GM21447 (cell line): ENCODE measurements at regions not wholly inside any gene's neighbourhood (a gene's known extent, or its start where the extent isn't known, plus 50 kb on each side); places are given as distances from the start of the nearest gene placed in this dataset.

ENCODE experiments used
- ATAC-seq: cut with Tn5 transposase; IDR thresholded peaks from one replicate; pipeline ENCODE4 v1.9.1; 2021; ENCODE audit not compliant: unreplicated experiment

- ATAC-seq: no peak
These were observed 194.5 kb upstream of the KHDRBS2 start for GRCh38 chr6:62480544-62480943.

DNA sequence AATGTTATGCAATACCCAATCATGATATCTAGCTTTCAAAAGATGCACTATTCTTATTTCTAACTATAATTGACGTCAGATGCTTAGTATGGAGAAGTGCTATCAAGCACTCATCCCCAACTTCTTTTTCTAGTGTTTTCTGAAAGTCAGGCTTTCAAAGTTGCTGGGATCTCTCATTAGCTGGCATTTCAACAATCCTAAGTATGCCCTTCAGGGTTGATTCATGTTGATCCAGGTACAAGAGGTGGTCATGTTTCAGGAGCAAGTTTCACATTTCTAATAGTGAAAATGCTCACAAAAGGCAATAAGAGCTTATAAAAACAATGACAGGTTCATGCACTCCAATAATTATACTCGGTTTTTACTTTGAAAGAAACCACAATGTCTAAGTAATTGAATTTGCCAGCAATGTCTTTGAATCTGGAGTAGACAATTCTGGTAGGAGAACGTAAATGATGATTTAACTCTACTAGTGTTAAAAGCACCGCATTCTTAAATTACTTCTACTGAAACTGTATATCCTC, 193.7 kb upstream of the KHDRBS2 start:
- ATAC-seq: no peak

- ATAC-seq: no peak
These were observed 188.8 kb upstream of the KHDRBS2 start for GRCh38 chr6:62474793-62475192.

DNA sequence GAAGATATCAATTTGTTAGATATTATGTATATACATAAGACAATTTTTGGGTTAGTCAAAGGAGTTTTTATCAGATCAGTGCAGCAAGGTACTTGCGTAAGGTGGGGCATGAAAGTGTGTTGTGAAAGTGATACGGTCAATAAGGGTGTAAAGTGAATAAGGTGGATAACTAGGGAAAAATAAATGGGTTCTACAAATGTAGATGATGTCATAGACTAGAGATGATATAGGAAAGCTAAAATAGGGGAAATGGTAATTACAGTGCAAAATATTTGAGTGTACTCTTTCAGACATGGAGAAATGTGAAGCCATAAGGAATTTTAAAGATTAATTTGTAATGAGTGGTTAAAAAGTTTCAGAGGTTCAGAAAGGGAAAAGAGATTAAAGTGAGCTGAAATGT, 180.6 kb upstream of the KHDRBS2 start:
- no peak for ATAC-seq

GRCh38 chr6:62465206-62465605, 179.2 kb upstream of the KHDRBS2 start:
- no peak for ATAC-seq

GRCh38 chr6:62452586-62452985, 166.6 kb upstream of the KHDRBS2 start:
- ATAC-seq: no peak

DNA sequence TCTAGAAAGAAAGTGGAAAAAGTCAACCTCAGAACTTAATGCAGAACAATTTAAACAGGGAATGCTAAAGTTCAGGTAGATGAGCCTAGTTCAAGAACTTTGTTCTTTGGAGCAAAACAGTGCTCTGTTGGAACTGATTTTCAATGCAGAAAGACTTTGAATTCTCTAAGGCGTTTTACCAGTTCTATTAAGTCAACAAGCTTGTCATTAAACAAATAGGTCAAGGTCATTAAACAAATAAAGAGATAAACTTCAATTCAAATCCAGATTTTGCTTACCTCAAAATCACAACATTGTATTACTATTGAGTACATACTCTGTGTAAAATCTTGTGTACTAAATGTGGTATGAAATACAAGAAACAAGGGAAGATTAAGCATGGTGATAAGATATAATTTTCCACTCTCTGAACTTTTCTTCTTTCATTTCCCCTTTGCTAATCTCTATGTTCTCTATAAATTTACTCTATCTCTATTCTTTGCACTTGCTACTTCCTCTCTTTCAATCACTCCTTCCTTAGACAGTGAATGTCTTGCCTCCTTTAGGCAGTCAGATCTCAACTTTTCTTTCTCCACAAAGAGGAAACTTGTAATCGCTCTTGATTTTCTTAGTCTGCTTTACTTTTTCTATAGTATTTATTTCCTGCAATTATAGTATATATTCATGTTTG, 160.8 kb upstream of the KHDRBS2 start:
- ATAC-seq: no peak

DNA sequence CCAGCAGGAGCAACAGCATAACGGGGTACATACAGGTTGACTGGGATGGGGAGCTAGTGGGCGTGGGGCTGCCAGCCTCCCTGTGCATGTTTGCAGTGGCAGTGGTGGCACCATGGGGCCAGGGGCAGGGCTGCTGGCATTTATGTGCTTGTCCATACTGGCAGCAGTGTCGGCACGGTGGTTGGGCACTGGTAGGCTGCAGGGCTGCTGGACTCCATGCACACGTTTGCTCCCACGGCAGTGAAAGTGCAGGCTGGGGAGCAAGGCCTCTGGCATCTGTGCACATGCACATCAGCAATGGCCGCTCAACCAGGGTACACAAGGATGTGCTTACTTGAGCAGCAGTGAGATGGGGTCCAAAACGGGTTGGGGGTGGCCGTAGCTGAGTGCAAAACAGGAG, 159.5 kb upstream of the KHDRBS2 start:
- ATAC-seq: no peak

GRCh38 chr6:62441182-62441581, 155.2 kb upstream of the KHDRBS2 start:
- ATAC-seq: no peak

- ATAC-seq: no peak
These were observed 143.8 kb upstream of the KHDRBS2 start for GRCh38 chr6:62429781-62430180.

- ATAC-seq: no peak
These were observed 114.7 kb upstream of the KHDRBS2 start for GRCh38 chr6:62400521-62401259.

- no peak for ATAC-seq
These were observed 107.6 kb upstream of the KHDRBS2 start for GRCh38 chr6:62393608-62394007.

DNA sequence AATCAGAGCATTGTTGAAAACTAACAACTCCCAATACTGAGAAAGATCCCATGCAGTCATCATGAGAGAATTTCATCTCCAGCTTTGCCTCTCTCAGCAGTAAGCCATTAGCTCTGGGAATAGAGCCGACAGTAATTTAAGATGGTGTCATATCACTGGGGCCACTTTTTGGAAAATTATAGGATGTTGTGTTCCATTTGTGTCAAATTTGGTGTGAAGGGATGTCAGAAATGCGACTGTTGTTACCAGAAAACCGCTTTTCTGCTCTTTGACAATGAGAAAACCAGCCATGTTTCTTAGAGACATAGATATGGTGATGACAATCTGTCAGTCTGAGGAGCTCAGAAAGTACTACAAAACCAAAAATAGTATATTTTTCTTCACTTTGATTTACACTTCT, 106.3 kb upstream of the KHDRBS2 start:
- ATAC-seq: no peak

- no peak for ATAC-seq
These were observed 105.3 kb upstream of the KHDRBS2 start for GRCh38 chr6:62391358-62391757.

DNA sequence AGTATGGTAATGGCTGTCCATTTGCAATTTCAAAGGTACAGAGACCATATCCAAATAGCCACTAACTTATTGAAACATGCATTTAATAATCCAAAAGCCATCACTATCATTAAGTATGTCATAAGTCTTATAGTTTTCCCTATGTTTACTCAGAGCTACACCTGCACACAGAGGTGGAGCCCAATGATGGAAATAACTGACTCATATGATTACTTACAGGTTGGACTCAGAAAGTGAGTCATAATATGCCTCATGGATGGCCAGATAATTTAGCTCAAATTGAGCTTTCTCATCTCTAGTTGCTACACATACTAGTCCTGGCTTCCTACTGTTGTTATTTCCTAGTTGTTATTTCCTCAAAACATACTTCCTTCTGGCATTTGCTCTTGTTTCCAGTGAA, 104.4 kb upstream of the KHDRBS2 start:
- ATAC-seq: no peak

DNA sequence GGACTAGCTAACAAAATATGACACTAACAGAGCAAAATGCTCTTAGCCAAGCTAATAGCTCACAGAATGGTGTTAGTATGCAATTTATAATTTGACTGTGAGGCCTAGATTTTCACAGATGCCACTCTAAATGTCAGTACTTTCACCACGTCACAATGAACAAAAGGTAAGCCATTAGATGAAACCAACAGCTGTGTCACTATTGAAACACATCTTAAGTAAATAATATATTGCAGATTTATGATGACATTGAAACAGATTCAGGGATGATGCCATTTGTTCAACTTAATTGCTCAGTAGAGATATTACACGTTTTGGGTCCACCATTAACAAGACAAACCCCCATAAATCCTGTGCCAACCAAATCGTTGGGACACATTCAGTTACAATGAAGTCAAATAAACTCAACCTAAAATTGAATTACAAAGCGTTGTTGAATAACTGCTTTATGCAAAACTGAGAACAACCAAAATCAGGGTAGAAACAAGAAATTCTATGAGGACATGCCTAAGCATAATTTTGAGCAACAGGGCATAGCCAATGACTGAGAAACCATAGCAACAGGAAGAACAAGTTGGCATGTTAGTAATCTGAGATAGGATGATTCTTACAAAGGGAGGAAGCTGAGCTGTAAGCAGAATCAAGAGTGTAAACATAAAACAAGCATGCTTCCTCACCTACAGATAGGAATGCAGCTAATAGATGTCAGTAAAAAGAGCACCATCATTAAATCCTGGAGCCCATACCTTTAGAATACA, 85.6 kb upstream of the KHDRBS2 start:
- ATAC-seq: no peak

DNA sequence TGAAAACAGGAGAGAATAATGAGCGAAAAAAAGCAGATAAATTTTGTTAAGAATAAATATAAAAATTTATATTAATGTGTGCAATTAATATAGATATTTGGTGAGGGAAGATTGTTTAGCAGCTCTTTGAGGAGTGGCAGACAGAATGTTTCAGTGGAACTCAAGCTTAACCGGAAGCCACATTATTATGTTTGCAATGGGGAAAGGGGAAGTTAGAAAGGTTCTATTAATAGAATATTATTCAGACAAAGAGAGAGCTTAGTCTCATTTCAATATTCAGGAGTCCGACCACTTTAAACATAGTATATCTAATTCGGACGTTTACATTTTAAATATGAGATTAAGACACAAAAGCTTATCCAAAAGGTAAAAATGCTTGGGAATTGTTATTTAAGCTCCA, 81.6 kb upstream of the KHDRBS2 start:
- ATAC-seq: peak; percentile 99

GRCh38 chr6:62362097-62362496, 76.1 kb upstream of the KHDRBS2 start:
- ATAC-seq: no peak

DNA sequence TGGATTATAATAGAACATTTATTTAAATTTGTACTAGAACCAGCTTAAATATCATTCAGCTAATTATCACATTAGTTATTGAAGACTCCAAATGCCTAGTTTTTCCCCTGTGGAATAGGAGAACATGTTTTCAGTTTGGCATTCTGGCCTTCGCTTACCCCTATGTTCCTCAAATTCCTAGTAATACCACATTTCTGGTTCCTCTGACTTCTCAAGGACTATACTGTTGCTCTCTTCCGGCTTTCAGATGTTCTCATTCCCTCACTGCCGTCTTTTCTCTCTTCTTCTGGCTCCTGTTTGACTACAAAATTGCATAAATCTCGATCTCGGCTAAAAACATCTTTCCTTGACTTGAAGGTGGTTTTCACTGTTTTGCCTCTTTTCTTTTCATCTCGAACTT, 71.8 kb upstream of the KHDRBS2 start:
- no peak for ATAC-seq

- no peak for ATAC-seq
These were observed 68.2 kb upstream of the KHDRBS2 start for GRCh38 chr6:62354261-62354660.

DNA sequence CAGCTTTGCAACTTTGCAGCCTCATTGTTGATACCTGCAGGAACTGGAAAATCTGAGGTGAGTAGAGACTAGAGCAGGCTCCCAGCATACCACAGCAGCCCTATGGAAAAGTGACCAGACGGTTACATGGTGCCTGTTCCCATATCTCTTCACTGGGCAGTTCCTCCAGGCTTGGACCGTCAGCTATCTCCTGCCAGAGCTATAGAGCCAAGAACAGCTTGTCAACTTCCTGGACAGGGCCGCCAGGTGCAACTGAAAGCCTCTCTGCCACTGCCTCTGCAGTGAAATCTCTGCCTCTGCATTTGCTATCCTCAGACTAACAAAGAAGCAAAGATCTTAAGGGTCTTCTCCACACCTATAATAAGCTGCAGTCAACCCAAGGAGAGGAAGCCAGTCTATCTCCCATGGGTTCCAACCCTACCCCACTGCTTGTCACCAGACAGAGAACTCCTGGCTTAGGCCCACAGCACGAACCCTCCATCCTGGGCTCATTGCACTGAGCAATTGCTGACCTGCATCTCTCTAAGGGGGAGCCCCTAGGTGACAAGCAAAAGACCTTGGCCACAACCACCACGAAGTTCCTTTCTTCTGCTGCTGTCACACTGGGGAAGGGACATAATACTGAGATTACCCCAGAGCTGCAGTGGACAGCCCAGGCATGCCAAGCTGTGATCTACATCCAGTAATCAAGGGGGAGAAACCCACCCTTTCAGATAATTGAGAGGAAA, 60.1 kb upstream of the KHDRBS2 start:
- ATAC-seq: no peak
